ENCODE measurements at regions not wholly inside any gene's neighbourhood (a gene's known extent, or its start where the extent isn't known, plus 50 kb on each side); places are given as distances from the start of the nearest gene placed in this dataset.

DNA sequence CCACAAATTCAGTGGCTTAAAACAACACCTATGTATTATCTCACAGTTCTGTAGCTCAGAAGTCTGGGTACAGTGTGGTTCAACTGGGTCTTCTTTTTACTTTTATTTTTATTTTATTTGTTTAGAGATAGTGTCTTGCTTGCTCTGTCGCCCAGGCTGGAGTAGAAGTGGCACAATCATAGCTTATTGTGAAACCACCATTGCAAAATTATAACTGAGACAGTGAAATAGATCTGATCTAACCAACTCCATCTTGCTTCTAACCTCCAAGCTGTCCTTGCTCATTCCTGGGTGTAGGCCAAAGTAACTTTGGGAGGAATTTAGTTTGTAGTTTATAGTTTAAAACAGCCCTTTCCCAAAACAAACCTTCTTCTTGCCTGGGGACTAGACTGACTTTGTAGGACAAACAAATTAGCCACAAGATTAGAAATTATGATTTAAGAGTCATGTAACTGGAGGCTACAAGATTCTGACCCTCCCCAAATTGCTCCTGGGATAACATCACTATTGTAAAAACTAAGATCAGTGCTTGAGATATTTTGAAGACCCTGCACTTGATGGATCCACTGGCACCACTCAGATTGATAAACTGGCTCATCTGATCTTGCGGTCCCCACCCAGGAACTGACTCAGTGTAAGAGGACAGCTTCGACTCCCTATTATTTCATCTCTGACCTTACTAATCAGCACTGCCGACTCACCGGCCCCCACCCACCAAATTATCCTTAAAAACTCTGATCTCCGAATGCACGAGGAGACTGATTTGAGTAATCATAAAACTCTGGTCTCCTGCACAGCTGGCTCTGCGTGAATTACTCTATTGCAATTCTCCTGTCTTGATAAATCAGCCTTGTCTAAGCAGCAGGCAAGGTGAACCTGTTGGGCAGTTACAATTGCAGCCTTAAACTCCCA lies 193.4 kb upstream of the CDYL start:
- Histone ChIP-seq H4K20me1 (ENCODE audit: insufficient read depth) (no peaks in the 10 kb centered on the region), H3K4me2 (no peak overlapping the region), H3K27me3 (ENCODE audit: insufficient read depth, low read depth) (no peaks in the 10 kb centered on the region), H3K79me2 (ENCODE audit: insufficient read depth, low read depth) (no peaks in the 10 kb centered on the region), H2AFZ (ENCODE audit: low read depth) (no peak overlapping the region), H3K4me3 (IDR thresholded peaks at IDR 0.05; ENCODE audit: insufficient read depth, low read depth, low read length) (no peak overlapping the region), H3K36me3 (ENCODE audit: insufficient read depth) (no peaks in the 10 kb centered on the region), H3K4me1 (ENCODE audit: low read depth, poor library complexity, severe bottlenecking) (no peaks in the 10 kb centered on the region), H3K9ac (no peak overlapping the region), H3K27ac (no peak overlapping the region)
- TF ChIP-seq, protein P1, sequence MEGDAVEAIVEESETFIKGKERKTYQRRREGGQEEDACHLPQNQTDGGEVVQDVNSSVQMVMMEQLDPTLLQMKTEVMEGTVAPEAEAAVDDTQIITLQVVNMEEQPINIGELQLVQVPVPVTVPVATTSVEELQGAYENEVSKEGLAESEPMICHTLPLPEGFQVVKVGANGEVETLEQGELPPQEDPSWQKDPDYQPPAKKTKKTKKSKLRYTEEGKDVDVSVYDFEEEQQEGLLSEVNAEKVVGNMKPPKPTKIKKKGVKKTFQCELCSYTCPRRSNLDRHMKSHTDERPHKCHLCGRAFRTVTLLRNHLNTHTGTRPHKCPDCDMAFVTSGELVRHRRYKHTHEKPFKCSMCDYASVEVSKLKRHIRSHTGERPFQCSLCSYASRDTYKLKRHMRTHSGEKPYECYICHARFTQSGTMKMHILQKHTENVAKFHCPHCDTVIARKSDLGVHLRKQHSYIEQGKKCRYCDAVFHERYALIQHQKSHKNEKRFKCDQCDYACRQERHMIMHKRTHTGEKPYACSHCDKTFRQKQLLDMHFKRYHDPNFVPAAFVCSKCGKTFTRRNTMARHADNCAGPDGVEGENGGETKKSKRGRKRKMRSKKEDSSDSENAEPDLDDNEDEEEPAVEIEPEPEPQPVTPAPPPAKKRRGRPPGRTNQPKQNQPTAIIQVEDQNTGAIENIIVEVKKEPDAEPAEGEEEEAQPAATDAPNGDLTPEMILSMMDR (conservative IDR thresholded peaks at IDR 0.05; ENCODE audit: low read depth, low read length) = no peak

DNA sequence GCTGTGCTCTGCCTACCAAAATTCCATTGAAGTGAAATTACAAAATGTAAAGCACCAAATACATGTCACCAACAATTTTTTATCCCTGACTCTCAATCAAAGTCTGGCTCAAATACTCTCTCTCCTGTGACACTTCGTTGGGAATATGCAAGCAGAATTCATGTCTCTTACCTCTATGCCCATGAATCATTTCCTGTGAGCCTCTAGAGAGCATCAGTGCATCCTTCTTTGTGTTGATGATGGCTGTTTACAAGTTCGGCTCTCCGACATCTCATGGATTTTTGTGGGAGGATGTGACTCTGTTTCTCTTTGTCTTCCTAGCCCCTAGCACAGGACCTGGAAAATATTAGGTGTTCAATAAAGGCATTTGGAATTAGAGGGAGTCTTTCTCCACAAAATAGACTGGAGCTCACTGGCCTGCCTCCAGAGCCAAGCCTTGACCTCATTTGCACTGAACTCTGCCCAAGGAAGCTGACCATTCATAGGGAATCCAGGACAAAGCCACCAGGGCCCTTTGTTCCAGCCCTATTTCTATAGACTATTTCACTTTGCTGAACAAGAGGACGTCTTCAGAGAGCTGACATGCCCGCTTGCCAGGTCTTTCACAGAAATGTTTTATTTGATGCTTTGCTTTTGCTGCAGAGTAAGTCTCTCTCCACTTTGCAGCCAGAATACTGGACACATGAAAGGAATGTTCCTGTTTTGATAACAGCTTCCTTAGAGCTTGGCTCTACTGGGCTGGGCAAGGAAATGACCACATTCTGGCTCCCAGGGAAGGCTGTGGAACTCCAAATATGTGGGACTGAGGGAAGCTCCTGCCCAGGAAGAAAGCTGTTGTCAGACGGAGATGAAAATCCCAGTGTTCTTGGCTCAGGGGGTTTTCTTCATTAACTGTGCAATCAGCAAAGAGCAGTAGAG lies 194.5 kb upstream of the CDYL start:
- H2AFZ ChIP-seq (ENCODE audit: low read depth) = no peak overlapping the region
- no peaks in the 10 kb centered on the region for H3K79me2 ChIP-seq (ENCODE audit: insufficient read depth, low read depth)
- no peaks in the 10 kb centered on the region for H4K20me1 ChIP-seq (ENCODE audit: insufficient read depth)
- TF ChIP-seq, protein P1 (conservative IDR thresholded peaks at IDR 0.05; ENCODE audit: low read depth, low read length) = no peak
- no peaks in the 10 kb centered on the region for H3K27me3 ChIP-seq (ENCODE audit: insufficient read depth, low read depth)
- H3K9ac ChIP-seq = no peak overlapping the region
- H3K4me2 ChIP-seq = no peak overlapping the region
- H3K27ac ChIP-seq = no peak overlapping the region
- H3K4me1 ChIP-seq (ENCODE audit: low read depth, poor library complexity, severe bottlenecking) = no peaks in the 10 kb centered on the region
- no peaks in the 10 kb centered on the region for H3K36me3 ChIP-seq (ENCODE audit: insufficient read depth)
- no peak overlapping the region for H3K4me3 ChIP-seq (IDR thresholded peaks at IDR 0.05; ENCODE audit: insufficient read depth, low read depth, low read length)

DNA sequence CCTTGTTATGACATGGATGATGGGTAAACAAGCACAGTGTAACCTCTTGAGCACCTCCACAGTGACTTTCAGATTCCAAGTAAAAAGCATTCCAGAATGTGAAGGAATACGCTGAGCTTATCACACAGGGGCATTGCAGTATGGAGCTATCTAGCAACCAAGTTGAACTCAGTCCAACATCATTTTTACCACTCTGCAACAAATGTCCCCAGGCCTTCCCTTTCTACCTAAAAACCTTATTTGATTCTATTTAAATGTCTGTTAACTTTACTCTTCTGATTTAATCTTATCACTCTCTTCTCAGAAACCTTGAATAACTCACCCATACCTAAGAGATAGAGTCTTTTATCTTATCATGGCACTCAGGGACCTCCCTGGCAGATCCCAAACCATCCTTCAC lies 195.8 kb upstream of the CDYL start:
- Histone ChIP-seq H4K20me1 (ENCODE audit: insufficient read depth) (no peaks in the 10 kb centered on the region), H3K9ac (no peak overlapping the region), H3K4me1 (ENCODE audit: low read depth, poor library complexity, severe bottlenecking) (no peaks in the 10 kb centered on the region), H3K27ac (no peak overlapping the region), H3K79me2 (ENCODE audit: insufficient read depth, low read depth) (no peaks in the 10 kb centered on the region), H2AFZ (ENCODE audit: low read depth) (no peak overlapping the region), H3K4me2 (no peak overlapping the region), H3K36me3 (ENCODE audit: insufficient read depth) (no peaks in the 10 kb centered on the region), H3K4me3 (IDR thresholded peaks at IDR 0.05; ENCODE audit: insufficient read depth, low read depth, low read length) (no peak overlapping the region), H3K27me3 (ENCODE audit: insufficient read depth, low read depth) (no peaks in the 10 kb centered on the region)
- TF ChIP-seq, protein P1 (conservative IDR thresholded peaks at IDR 0.05; ENCODE audit: low read depth, low read length) = no peak

DNA sequence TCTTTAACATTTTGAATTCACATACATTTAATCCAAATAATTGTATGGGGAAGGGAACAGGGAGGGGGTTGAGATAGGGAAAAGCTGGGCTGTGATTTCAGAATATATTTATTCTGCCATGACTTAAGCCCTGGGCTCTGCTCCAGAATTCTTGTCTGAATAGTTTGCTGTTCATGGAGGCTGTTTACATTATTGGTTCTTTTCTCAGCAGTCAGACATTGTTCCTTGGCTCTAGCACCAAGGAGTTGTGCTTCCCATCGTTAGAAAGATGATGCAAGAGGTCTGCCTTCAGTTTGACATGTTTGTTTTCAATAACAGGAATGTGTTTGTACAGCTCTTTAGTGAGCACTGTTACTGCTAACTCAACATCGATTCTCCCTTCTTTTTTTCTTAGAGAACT lies 198.8 kb upstream of the CDYL start:
- Histone ChIP-seq H3K4me3 (IDR thresholded peaks at IDR 0.05; ENCODE audit: insufficient read depth, low read depth, low read length) (no peak overlapping the region), H2AFZ (ENCODE audit: low read depth) (no peak overlapping the region), H3K36me3 (ENCODE audit: insufficient read depth) (no peaks in the 10 kb centered on the region), H3K9ac (no peak overlapping the region), H4K20me1 (ENCODE audit: insufficient read depth) (no peaks in the 10 kb centered on the region), H3K4me2 (no peak overlapping the region), H3K27me3 (ENCODE audit: insufficient read depth, low read depth) (no peaks in the 10 kb centered on the region), H3K27ac (no peak overlapping the region), H3K4me1 (ENCODE audit: low read depth, poor library complexity, severe bottlenecking) (no peaks in the 10 kb centered on the region), H3K79me2 (ENCODE audit: insufficient read depth, low read depth) (no peaks in the 10 kb centered on the region)
- TF ChIP-seq, protein P1 (conservative IDR thresholded peaks at IDR 0.05; ENCODE audit: low read depth, low read length) = no peak

All from KMS-11 (cell line).